H1 (cell line): ENCODE measurements at regions not wholly inside any gene's neighbourhood (a gene's known extent, or its start where the extent isn't known, plus 50 kb on each side); places are given as distances from the start of the nearest gene placed in this dataset.

Experiments used
- CHD7 ChIP-seq: fragments of 300-600 bp; sonication (generic); IDR thresholded peaks from 2 replicates; pipeline ENCODE4 v1.7.1; 2012; ENCODE audit warnings: low read length, moderate library complexity, mild to moderate bottlenecking, inconsistent platforms; ENCODE audit not compliant: insufficient replicate concordance

GRCh38 chr6:44615621-44616020 lies 228.1 kb downstream of the CDC5L start (continued):
- TF ChIP-seq CHD7 = no peak
- TF ChIP-seq, all 59 proteins: peak for 0
